ENCODE measurements at regions not wholly inside any gene's neighbourhood (a gene's known extent, or its start where the extent isn't known, plus 50 kb on each side); places are given as distances from the start of the nearest gene placed in this dataset.

- TF ChIP-seq EZH2 (IDR thresholded peaks at IDR 0.05; ENCODE audit: borderline replicate concordance, low read depth, low read length, poor library complexity, severe bottlenecking) (no peak), CTCF (conservative IDR thresholded peaks at IDR 0.05; ENCODE audit: low read depth, low read length) (peak; percentile 53)
- Histone ChIP-seq H3K9me3 (ENCODE audit: low read depth, low read length, poor library complexity, severe bottlenecking) (no peaks in the 10 kb centered on the region), H3K4me3 (ENCODE audit: low read depth, low read length, poor library complexity, severe bottlenecking) (no peak overlapping the region), H3K27ac (ENCODE audit: low read depth, low read length, poor library complexity, severe bottlenecking) (no peak overlapping the region), H3K27me3 (replicated peaks; ENCODE audit: insufficient read depth, low read depth, low read length, poor library complexity) (no peaks in the 10 kb centered on the region), H3K36me3 (ENCODE audit: insufficient read depth, low read length, poor library complexity, severe bottlenecking) (no peaks in the 10 kb centered on the region), H3K4me1 (ENCODE audit: insufficient read depth, low read length, poor library complexity, severe bottlenecking) (no peaks in the 10 kb centered on the region)
- intact Hi-C loops (cut with micrococcal nuclease; ENCODE audit: unreplicated experiment), result loop anchor here (10.0 kb wide), 1 partner anchor 653 kb away; no protein-coding TSS in a partner anchor
- BruUV-seq (replicated peaks), result no TSS peak
- ChIA-PET POLR2A (ENCODE audit: low non-redundant PET) (no interaction called here), CTCF (no interaction called here)
- DNase-seq (ENCODE audit: low spot score), result peak; percentile 20
Measured at GRCh38 chr2:129192117-129192516, 787.3 kb upstream of the RAB6C start.

- CTCF ChIA-PET, result no interaction called here
- POLR2A ChIA-PET (ENCODE audit: low non-redundant PET), result no interaction called here
Measured at GRCh38 chr2:129192841-129193253, 786.6 kb upstream of the RAB6C start.

GRCh38 chr2:129193961-129194360 lies 785.5 kb upstream of the RAB6C start:
- TF ChIP-seq EZH2 (IDR thresholded peaks at IDR 0.05; ENCODE audit: borderline replicate concordance, low read depth, low read length, poor library complexity, severe bottlenecking) (no peak), CTCF (conservative IDR thresholded peaks at IDR 0.05; ENCODE audit: low read depth, low read length) (peak; percentile 43)
- intact Hi-C loops (cut with micrococcal nuclease; ENCODE audit: unreplicated experiment), result loop anchor here (2.0 to 10.0 kb wide), 2 partner anchors 203 to 651 kb away; no protein-coding TSS in a partner anchor
- Histone ChIP-seq H3K27me3 (replicated peaks; ENCODE audit: insufficient read depth, low read depth, low read length, poor library complexity) (no peaks in the 10 kb centered on the region), H3K9me3 (ENCODE audit: low read depth, low read length, poor library complexity, severe bottlenecking) (no peaks in the 10 kb centered on the region), H3K27ac (ENCODE audit: low read depth, low read length, poor library complexity, severe bottlenecking) (no peak overlapping the region), H3K4me1 (ENCODE audit: insufficient read depth, low read length, poor library complexity, severe bottlenecking) (no peaks in the 10 kb centered on the region), H3K36me3 (ENCODE audit: insufficient read depth, low read length, poor library complexity, severe bottlenecking) (no peaks in the 10 kb centered on the region), H3K4me3 (ENCODE audit: low read depth, low read length, poor library complexity, severe bottlenecking) (no peak overlapping the region)
- peak; percentile 28 for DNase-seq (ENCODE audit: low spot score)
- ChIA-PET CTCF (no interaction called here), POLR2A (ENCODE audit: low non-redundant PET) (no interaction called here)
- BruUV-seq (replicated peaks), result no TSS peak

More at GRCh38 chr2:129192841-129193253, 786.6 kb upstream of the RAB6C start:
- Histone ChIP-seq H3K27ac (ENCODE audit: low read depth, low read length, poor library complexity, severe bottlenecking) (no peak overlapping the region), H3K4me3 (ENCODE audit: low read depth, low read length, poor library complexity, severe bottlenecking) (no peak overlapping the region), H3K27me3 (replicated peaks; ENCODE audit: insufficient read depth, low read depth, low read length, poor library complexity) (no peaks in the 10 kb centered on the region), H3K4me1 (ENCODE audit: insufficient read depth, low read length, poor library complexity, severe bottlenecking) (no peaks in the 10 kb centered on the region), H3K36me3 (ENCODE audit: insufficient read depth, low read length, poor library complexity, severe bottlenecking) (no peaks in the 10 kb centered on the region), H3K9me3 (ENCODE audit: low read depth, low read length, poor library complexity, severe bottlenecking) (no peaks in the 10 kb centered on the region)
- DNase-seq (ENCODE audit: low spot score), result no peak
- no peak for TF ChIP-seq CTCF (conservative IDR thresholded peaks at IDR 0.05; ENCODE audit: low read depth, low read length)
- no peak for TF ChIP-seq EZH2 (IDR thresholded peaks at IDR 0.05; ENCODE audit: borderline replicate concordance, low read depth, low read length, poor library complexity, severe bottlenecking)
- intact Hi-C loops (cut with micrococcal nuclease; ENCODE audit: unreplicated experiment), result loop anchor here (10.0 kb wide), 1 partner anchor 652 kb away; no protein-coding TSS in a partner anchor
- BruUV-seq (replicated peaks), result no TSS peak

Data from A673 (cell line).